IMR-90 (cell line): ENCODE measurements at regions not wholly inside any gene's neighbourhood (a gene's known extent, or its start where the extent isn't known, plus 50 kb on each side); places are given as distances from the start of the nearest gene placed in this dataset.

ENCODE experiments used
- ATAC-seq: fragments of 200-7000 bp; cut with Tn5 transposase; 2 replicates; pipeline ENCODE4 v1.9.1; 2020; ENCODE audit warnings: low read depth, mild to moderate bottlenecking, moderate library complexity
- BruUV-seq: library from RNA; stranded (reverse); fragments of 400-500 nt; replicated peaks from 2 replicates; lab custom pipeline; 2021; lab: Mats Ljungman, UMichigan
- CTCF ChIA-PET: fragments of 300-600 bp; formaldehyde crosslinking; extraction: SDS; loops from one replicate; lab custom pipeline; 2021; ENCODE audit warnings: antibody characterized with exemption; lab: Yijun Ruan, JAX
- POLR2A ChIA-PET: fragments of 300-600 bp; sonication (Branson Sonifier 250); formaldehyde crosslinking; loops from one replicate; lab custom pipeline; 2022; ENCODE audit warnings: antibody characterized with exemption; ENCODE audit not compliant: unreplicated experiment; lab: Charles Lee
- DNase-seq: peaks from one replicate; pipeline ENCODE4 v3.0.0; 2013
- H2AFZ ChIP-seq: replicated peaks from 2 replicates; pipeline ENCODE3; 2013; ENCODE audit warnings: low read length, mild to moderate bottlenecking; ENCODE audit not compliant: poor library complexity
- H2AK5ac ChIP-seq: 2 replicates; pipeline ENCODE4 v1.6.1; 2013; ENCODE audit warnings: low read depth, low read length, inconsistent platforms
- H2AK9ac ChIP-seq: replicated peaks from 2 replicates; pipeline ENCODE3; 2013; ENCODE audit warnings: mild to moderate bottlenecking, low read depth, low read length, moderate library complexity; ENCODE audit not compliant: poor library complexity
- H2BK120ac ChIP-seq: 2 replicates; pipeline ENCODE4 v1.6.1; 2013; ENCODE audit warnings: low read depth, low read length, inconsistent platforms
- H2BK15ac ChIP-seq: 3 replicates; pipeline ENCODE4 v1.6.1; 2013; ENCODE audit warnings: low read depth, low read length, inconsistent platforms
- H2BK20ac ChIP-seq: 2 replicates; pipeline ENCODE4 v1.6.1; 2013; ENCODE audit warnings: low read depth, mild to moderate bottlenecking, inconsistent platforms, low read length, moderate library complexity
- H2BK5ac ChIP-seq: 2 replicates; pipeline ENCODE4 v1.6.1; 2013; ENCODE audit warnings: mild to moderate bottlenecking, low read depth, low read length, inconsistent platforms; ENCODE audit not compliant: poor library complexity, severe bottlenecking
- H3K14ac ChIP-seq: replicated peaks from 2 replicates; pipeline ENCODE4 v1.6.1; 2013; ENCODE audit warnings: low read depth, low read length, inconsistent platforms
- H3K18ac ChIP-seq: 2 replicates; pipeline ENCODE4 v1.6.1; 2013; ENCODE audit warnings: low read depth, low read length, control low read depth
- H3K23ac ChIP-seq: 2 replicates; pipeline ENCODE4 v1.6.1; 2013; ENCODE audit warnings: low read depth, low read length, inconsistent platforms
- H3K27ac ChIP-seq: 2 replicates; pipeline ENCODE4 v1.5.1; 2013; ENCODE audit warnings: mild to moderate bottlenecking, control low read depth, low read length; ENCODE audit not compliant: insufficient read depth
- H3K27me3 ChIP-seq: 2 replicates; pipeline ENCODE4 v1.6.1; 2013; ENCODE audit warnings: low read length; ENCODE audit not compliant: control insufficient read depth, insufficient read depth
- H3K36me3 ChIP-seq: 2 replicates; pipeline ENCODE4 v1.6.1; 2013; ENCODE audit warnings: low read length, mixed read lengths; ENCODE audit not compliant: control insufficient read depth, insufficient read depth
- H3K4ac ChIP-seq: 2 replicates; pipeline ENCODE4 v1.6.1; 2013; ENCODE audit warnings: low read depth, low read length, inconsistent platforms
- H3K4me1 ChIP-seq: 2 replicates; pipeline ENCODE4 v1.6.1; 2013; ENCODE audit warnings: low read length, mixed read lengths; ENCODE audit not compliant: control insufficient read depth, insufficient read depth
- H3K4me2 ChIP-seq: 2 replicates; pipeline ENCODE4 v1.6.1; 2013; ENCODE audit warnings: low read depth, mild to moderate bottlenecking, control low read depth, low read length, moderate library complexity
- H3K4me3 ChIP-seq: 2 replicates; pipeline ENCODE4 v1.5.1; 2013; ENCODE audit warnings: low read depth, mild to moderate bottlenecking, control low read depth, low read length, moderate library complexity; ENCODE audit not compliant: insufficient read depth
- H3K56ac ChIP-seq: 2 replicates; pipeline ENCODE4 v1.6.1; 2013; ENCODE audit warnings: low read length, inconsistent platforms; ENCODE audit not compliant: insufficient read depth; ENCODE audit errors: extremely low read depth
- H3K79me1 ChIP-seq, 2 experiments: 2 replicates each; pipeline ENCODE4 v1.6.1; 2013; ENCODE audit warnings: low read length in 2 of 2, inconsistent platforms in 1 of 2, low read depth in 1 of 2
- H3K9ac ChIP-seq: 2 replicates; pipeline ENCODE4 v1.6.1; 2013; ENCODE audit warnings: low read depth, low read length, control low read depth
- H3K9me1 ChIP-seq: 2 replicates; pipeline ENCODE4 v1.6.1; 2013; ENCODE audit warnings: low read length, inconsistent platforms; ENCODE audit not compliant: insufficient read depth
- H3K9me3 ChIP-seq: 2 replicates; pipeline ENCODE4 v1.6.1; 2013; ENCODE audit warnings: low read length; ENCODE audit not compliant: control insufficient read depth, insufficient read depth
- H4K20me1 ChIP-seq: 2 replicates; pipeline ENCODE4 v1.6.1; 2013; ENCODE audit warnings: low read length, inconsistent platforms; ENCODE audit not compliant: insufficient read depth
- H4K5ac ChIP-seq: 2 replicates; pipeline ENCODE4 v1.6.1; 2013; ENCODE audit warnings: mild to moderate bottlenecking, low read depth, low read length, control low read depth
- H4K8ac ChIP-seq, 2 experiments: 2 replicates each; pipeline ENCODE4 v1.6.1; 2013; ENCODE audit warnings: low read depth in 2 of 2, low read length in 2 of 2, control low read depth in 1 of 2, inconsistent platforms in 1 of 2
- H4K91ac ChIP-seq: 2 replicates; pipeline ENCODE4 v1.6.1; 2013; ENCODE audit warnings: low read depth, low read length, inconsistent platforms; ENCODE audit not compliant: insufficient read depth
- BHLHE40 ChIP-seq: fragments of 150-350 bp; IDR thresholded peaks from 2 replicates; pipeline ENCODE4 v1.6.1; 2016; ENCODE audit warnings: mild to moderate bottlenecking, low read depth, low read length
- FOS ChIP-seq: fragments of 150-350 bp; IDR thresholded peaks from 2 replicates; pipeline ENCODE4 v1.6.1; 2016; ENCODE audit warnings: low read depth, low read length
- WGBS, 2 experiments: methylation state at CpG; one replicate each; pipeline versions ENCODE4 v1.1.5 to v1.1.7; 2013; ENCODE audit warnings: missing lambda C conversion rate in 2 of 2; ENCODE audit not compliant: insufficient read length in 1 of 2; ENCODE audit errors: extremely low coverage in 2 of 2; 5-methylcytosine and 5-hydroxymethylcytosine counted together
- dilution Hi-C: fragments of 300-500 bp; cut with HindIII; formaldehyde crosslinking; loops from one replicate; pipeline ENCODE4 v1.14.3; 2018; ENCODE audit warnings: low sequenced_read_pairs; ENCODE audit not compliant: unreplicated experiment
- in situ Hi-C: fragments of 300-500 bp; cut with MboI; formaldehyde crosslinking; loops from 3 replicates; pipeline ENCODE4 v1.14.3; 2019; ENCODE audit warnings: low sequenced_read_pairs, inconsistent platforms, mixed read lengths
- intact Hi-C: fragments of 100-400 bp; cut with micrococcal nuclease; formaldehyde crosslinking; loops from 2 replicates; pipeline ENCODE4 v1.10.0; 2022

DNA sequence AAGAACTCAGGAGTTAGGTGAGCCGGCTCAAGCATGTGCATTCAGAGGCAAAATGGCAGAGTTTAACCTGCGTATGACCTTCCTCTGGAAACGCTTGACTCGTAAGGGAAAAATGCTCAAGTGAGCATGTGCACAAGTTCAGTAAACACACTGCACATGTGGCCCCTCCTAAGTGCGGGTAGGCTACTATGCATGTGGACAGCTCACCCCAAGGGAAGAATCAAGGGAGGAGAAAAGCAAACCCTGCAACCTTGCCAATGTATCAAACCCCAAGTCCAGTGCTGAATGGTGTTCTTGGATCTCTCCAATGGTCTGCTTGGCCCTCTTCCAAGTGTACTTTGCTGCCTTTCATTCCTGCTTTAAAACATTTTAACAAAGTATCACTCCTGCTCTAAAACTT, 407.1 kb downstream of the ADAM29 start:
- H3K4me2 ChIP-seq, result no peak overlapping the region
- dilution Hi-C loops, result no loop called here
- no peak overlapping the region for H3K56ac ChIP-seq
- no peaks in the 10 kb centered on the region for H3K27me3 ChIP-seq
- TF ChIP-seq FOS (no peak), BHLHE40 (no peak)
- H4K91ac ChIP-seq, result no peak overlapping the region
- peak; percentile 8 for DNase-seq
- intact Hi-C loops, result no loop called here
- no peak overlapping the region for H3K23ac ChIP-seq
- H2BK20ac ChIP-seq, result no peak overlapping the region
- no peak overlapping the region for H3K4me3 ChIP-seq
- 67% methylated on average over 1 of the region's 5 CpGs; no CpG with 5 or more reads in 1 of the 2 experiments for WGBS, 2 experiments
- BruUV-seq, result no TSS peak
- H3K14ac ChIP-seq, result no peak overlapping the region
- H2AFZ ChIP-seq, result no peak overlapping the region
- H4K5ac ChIP-seq, result no peak overlapping the region
- POLR2A ChIA-PET, result no interaction called here
- H3K9me3 ChIP-seq, result no peaks in the 10 kb centered on the region
- H3K4ac ChIP-seq, result no peak overlapping the region
- no peak overlapping the region for H2BK5ac ChIP-seq
- H3K4me1 ChIP-seq, result no peaks in the 10 kb centered on the region
- H3K36me3 ChIP-seq, result no peaks in the 10 kb centered on the region
- H2AK5ac ChIP-seq, result no peak overlapping the region
- H3K79me1 ChIP-seq, result no peaks in the 10 kb centered on the region
- in situ Hi-C loops, result no loop called here
- H4K20me1 ChIP-seq, result no peaks in the 10 kb centered on the region
- H3K27ac ChIP-seq, result no peak overlapping the region
- no peak overlapping the region for H2BK15ac ChIP-seq
- H3K9ac ChIP-seq, result no peak overlapping the region
- no peak overlapping the region for H2BK120ac ChIP-seq
- H3K9me1 ChIP-seq, result no peaks in the 10 kb centered on the region
- CTCF ChIA-PET, result no interaction called here
- no peak overlapping the region for H3K18ac ChIP-seq
- H4K8ac ChIP-seq, result no peak overlapping the region
- no peak for ATAC-seq
- H2AK9ac ChIP-seq, result no peak overlapping the region
